HG03565 (cell line): ENCODE measurements at regions not wholly inside any gene's neighbourhood (a gene's known extent, or its start where the extent isn't known, plus 50 kb on each side); places are given as distances from the start of the nearest gene placed in this dataset.

Experiments used
- ATAC-seq: cut with Tn5 transposase; IDR thresholded peaks from one replicate; pipeline ENCODE4 v1.9.1; 2021; ENCODE audit warnings: mild to moderate bottlenecking, moderate library complexity; ENCODE audit not compliant: unreplicated experiment

DNA sequence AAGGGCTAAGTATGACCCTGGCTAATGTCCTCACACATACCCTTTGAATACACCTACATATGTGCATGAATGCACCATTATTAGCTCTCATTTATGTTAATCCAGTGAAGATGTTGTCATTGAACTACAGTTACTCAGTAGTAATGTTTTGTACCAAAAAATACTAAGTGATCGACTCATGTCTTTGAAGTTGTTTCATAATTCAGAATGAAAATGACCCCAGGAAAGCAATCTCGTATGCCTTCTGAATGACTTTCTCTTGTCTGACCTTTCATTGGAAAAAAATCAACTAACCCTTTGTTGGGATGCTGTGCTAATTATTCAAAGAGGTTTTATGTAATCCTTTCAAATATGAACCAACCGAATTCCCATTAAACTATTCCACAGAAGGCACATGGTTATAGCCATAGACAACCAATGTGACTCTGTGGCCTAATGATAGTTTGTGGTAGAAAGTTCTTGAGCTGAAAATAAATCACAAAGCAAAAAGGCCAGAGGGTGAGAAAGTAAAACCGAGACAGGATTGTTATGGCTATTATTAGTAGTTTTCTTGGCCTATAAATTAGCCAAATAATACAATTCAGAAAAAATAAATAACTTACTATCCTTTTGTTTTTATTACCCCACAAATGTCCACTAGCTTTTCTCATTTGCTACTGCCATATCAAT, 86.8 kb upstream of the STARD13 start:
- no peak for ATAC-seq

- ATAC-seq = no peak
Observed at GRCh38 chr13:33373624-33374023, 88.1 kb upstream of the STARD13 start.

GRCh38 chr13:33375421-33375820, 89.9 kb upstream of the STARD13 start:
- ATAC-seq = no peak

- ATAC-seq = no peak
Observed at GRCh38 chr13:33376212-33376611, 90.7 kb upstream of the STARD13 start.

DNA sequence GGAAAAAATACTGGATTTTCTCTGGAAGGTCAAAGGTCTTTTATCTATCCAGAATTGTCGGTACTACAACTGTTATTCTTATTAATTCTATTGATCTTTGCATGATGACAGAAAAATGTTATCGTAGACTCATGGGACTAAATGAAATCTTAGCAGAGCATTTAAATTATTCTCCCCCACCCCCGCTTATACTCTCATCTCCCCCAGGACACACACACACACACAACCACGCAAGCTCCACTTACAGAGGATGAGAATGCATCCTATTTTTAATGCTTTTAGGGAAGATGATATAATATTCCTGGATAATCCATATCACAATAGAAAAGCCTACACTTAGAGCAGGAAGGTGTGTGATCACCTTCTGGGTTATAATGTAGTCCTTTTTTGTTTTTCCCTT, 91.9 kb upstream of the STARD13 start:
- no peak for ATAC-seq

DNA sequence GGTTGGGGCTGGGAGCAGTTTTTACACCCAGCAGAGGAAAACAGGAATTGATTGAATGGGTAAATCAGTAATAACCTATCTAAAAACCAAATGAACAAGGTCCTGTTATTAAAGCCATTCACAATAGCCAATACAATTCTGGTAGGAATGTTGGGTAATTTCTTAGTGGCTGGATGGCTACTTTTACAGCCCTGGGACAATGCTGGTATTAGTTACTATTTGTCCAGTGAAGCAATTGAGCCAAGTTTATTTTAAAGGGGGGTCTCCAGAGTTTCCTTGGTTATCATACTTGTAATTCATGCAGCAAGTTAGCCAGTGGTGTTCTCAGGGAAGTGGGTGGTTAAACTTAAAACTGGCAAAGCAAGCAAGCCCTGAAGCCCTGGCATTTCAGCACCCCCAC, 92.3 kb upstream of the STARD13 start:
- ATAC-seq = no peak

DNA sequence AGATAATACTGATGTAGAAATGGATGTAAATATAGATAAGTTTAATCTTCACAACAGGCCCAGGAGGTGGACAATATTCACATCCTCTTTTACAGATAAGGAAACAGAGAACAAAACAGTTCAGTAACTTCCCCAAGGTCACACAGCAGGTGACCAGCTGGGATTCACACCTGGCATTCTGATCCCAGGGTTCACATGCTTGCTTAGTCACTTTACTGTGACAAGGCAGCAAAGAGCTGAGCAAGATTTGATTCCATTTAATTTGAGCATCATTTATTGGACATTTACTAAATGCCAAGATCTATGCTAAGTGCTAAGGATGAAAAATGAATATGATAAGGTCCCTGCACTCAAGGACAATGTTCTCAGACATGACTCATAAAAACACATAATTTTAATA, 94.1 kb upstream of the STARD13 start:
- ATAC-seq = no peak

- ATAC-seq = no peak
Observed at GRCh38 chr13:33380487-33381079, 95.0 kb upstream of the STARD13 start.

GRCh38 chr13:33381180-33381579, 95.6 kb upstream of the STARD13 start:
- no peak for ATAC-seq

DNA sequence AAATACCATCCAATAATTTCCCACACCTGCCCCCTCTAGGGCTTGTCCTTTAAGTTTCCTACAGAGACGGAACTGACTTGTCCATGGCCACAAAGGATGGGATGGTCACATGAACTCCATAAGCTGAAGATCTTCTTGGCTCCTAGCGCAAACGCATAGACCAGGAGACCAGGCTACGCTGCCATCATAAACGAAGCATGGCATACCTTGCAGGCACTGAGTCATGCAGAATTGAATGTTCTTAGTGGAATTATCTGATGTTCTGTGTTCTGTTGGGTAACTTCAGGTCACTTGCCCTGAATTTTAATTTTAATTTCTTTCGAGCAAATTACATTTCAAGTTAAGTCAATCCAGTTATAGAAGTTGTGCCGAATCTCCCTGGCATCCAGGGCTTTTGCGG, 96.4 kb upstream of the STARD13 start:
- ATAC-seq = no peak

DNA sequence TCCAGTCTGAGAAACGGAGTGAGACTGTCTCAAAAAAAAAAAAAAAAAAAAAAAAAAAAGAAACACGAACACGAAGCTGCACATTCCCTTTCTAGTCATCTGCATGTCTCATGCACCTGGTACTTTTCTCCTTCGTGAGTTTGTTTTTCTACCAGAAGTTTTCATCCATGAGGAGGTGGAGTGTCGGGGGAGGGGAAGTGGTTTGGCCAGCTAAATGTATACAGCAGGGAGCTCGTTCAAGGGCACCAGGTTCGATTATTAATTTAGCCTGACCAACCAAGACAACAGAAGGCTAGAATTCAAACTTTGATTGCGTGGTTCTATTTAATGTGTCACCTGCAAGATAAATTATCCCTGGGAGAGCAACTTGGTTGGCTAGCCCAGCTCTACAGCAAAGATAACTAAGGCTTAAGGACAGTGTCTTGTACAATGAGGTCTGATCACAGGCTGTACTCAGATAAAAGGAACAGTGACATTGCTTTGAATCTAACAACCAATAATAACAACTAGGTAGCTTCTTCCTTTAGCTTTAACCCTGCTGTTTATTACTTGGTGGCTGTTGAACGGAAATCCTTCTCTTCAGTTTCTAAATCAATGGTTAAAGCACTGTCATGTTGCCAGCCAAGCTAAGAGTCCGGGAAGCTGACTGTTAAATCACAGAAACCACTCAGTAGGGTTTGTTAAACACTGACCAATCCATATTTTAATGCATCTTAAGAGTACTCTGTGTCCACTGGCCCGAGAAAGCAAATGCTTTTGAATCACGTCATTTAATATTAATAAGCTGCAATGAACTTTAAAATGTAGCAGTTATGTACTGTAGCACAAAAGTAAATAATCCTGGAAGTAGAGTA, 98.4 kb upstream of the STARD13 start:
- no peak for ATAC-seq

- ATAC-seq = no peak
Observed at GRCh38 chr13:33388286-33388998, 102.9 kb upstream of the STARD13 start.

GRCh38 chr13:33392794-33393405, 107.3 kb upstream of the STARD13 start:
- ATAC-seq = no peak

- ATAC-seq = no peak
Observed at GRCh38 chr13:33394294-33394932, 108.9 kb upstream of the STARD13 start.

- ATAC-seq = no peak
Observed at GRCh38 chr13:33401238-33401637, 115.7 kb upstream of the STARD13 start.

DNA sequence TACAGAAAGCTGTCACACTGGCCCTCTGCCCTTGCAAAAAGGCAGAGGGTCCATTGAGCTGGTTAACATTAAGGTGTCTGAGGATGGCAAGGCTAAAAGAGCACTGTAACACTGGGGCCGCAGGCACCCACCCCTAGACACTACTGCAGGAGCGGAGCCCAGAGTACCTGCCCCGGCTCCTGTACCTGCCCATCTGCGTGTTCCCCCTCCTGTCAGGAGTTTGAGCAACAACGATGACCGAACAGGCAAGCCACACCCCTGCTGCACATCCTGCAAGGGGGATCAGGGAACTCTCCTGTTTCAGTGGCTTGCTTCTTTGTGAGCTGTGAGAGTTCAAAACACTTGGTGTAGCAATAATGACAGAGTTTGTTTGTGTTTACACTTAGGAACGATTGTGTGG, 117.4 kb upstream of the STARD13 start:
- no peak for ATAC-seq

DNA sequence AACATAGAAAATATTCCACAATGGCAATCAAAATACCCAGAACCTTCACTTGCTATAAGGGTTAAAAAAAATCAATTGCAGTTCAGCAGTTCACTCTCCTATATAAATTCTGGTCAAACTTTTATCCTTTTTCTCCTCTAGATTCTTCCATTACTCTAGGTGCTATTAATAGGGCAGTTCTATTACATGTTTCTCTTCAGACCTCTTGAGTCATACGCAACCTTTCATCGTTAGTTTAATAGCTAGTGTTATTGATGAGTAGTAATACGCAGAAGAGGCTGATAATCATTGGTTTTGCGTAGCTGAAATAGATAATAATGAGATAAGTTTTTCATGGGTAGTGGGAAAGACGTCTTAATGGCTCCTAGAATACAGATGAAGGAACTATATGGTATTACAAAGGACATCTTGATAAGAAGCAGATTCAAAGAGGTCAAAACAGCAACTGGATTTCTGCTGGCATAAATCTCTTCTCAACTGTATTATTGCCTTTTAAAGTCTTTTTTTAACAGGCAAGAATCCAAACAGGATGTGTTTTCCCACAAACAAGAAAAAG, 118.3 kb upstream of the STARD13 start:
- no peak for ATAC-seq

- no peak for ATAC-seq
Observed at GRCh38 chr13:33405371-33405770, 119.8 kb upstream of the STARD13 start.

DNA sequence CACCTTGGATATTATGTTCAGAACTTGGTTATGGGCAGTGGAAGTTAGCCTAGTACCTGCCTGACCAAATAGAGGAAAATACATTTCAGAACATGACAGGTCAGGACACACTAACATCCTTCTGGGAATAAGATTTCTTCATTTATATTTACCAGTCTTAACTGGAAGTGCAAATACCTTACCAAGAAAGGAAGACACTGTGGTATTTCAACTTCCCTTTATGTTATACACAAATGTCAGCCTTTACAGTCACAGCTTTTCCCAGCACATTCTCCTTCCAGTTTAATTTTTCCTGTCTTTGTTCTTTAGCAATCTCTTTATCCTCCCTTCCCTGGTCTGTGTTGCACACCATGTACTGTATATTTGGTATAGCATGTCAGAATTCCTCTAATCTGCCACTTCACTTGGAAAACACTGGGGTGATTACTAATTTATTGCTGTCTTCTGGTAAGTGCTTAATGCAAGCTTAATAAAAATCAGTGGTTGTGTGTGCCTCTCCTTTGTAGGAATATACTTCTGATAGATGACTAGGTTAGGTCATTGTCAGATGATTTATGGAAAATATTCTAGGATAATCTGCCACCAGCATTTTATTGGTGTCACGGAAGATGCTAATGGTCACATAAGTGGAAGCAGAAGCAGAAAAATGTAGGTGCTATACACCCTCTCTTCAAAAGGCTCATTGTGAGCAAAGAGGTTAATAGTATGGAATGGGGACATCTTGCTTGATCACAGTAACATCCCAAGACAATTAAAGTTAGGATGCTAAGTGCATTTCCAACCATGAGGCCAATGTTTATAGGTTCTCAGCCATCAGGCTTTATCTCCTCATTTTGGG, 124.3 kb upstream of the STARD13 start:
- ATAC-seq = no peak
